ENCODE measurements at regions not wholly inside any gene's neighbourhood (a gene's known extent, or its start where the extent isn't known, plus 50 kb on each side); places are given as distances from the start of the nearest gene placed in this dataset.
A peak's percentile ranks its signal among the peaks of the same experiment; 100 is the strongest.

GRCh38 chr9:99441829-99442228 is 219.7 kb downstream of the SEC61B start:
- no peak for DNase-seq (ENCODE audit: low read depth)
- H3K4me3 ChIP-seq (ENCODE audit: low read depth, low read length) = no peak overlapping the region
- TF ChIP-seq CTCF (IDR thresholded peaks at IDR 0.05; ENCODE audit: insufficient read depth, low read length) = no peak

- H3K4me3 ChIP-seq (ENCODE audit: low read depth, low read length) = no peak overlapping the region
- peak; percentile 96 for DNase-seq (ENCODE audit: low read depth)
- no peak for TF ChIP-seq CTCF (IDR thresholded peaks at IDR 0.05; ENCODE audit: insufficient read depth, low read length)
Measured at GRCh38 chr9:99445371-99445891, 223.3 kb downstream of the SEC61B start.

- no peak overlapping the region for H3K4me3 ChIP-seq (ENCODE audit: low read depth, low read length)
- no peak for TF ChIP-seq CTCF (IDR thresholded peaks at IDR 0.05; ENCODE audit: insufficient read depth, low read length)
- no peak for DNase-seq (ENCODE audit: low read depth)
Measured at GRCh38 chr9:99445920-99446319, 223.8 kb downstream of the SEC61B start.

GRCh38 chr9:99447951-99448350 is 225.9 kb downstream of the SEC61B start:
- H3K4me3 ChIP-seq (ENCODE audit: low read depth, low read length) = no peak overlapping the region
- no peak for TF ChIP-seq CTCF (IDR thresholded peaks at IDR 0.05; ENCODE audit: insufficient read depth, low read length)

GRCh38 chr9:99449726-99450125 is 227.6 kb downstream of the SEC61B start:
- no peak for DNase-seq (ENCODE audit: low read depth)
- no peak overlapping the region for H3K4me3 ChIP-seq (ENCODE audit: low read depth, low read length)
- TF ChIP-seq CTCF (IDR thresholded peaks at IDR 0.05; ENCODE audit: insufficient read depth, low read length) = no peak

More at GRCh38 chr9:99447951-99448350, 225.9 kb downstream of the SEC61B start:
- DNase-seq (ENCODE audit: low read depth) = no peak

GRCh38 chr9:99451112-99451606 is 229.1 kb downstream of the SEC61B start:
- TF ChIP-seq CTCF (IDR thresholded peaks at IDR 0.05; ENCODE audit: insufficient read depth, low read length) = no peak
- no peak overlapping the region for H3K4me3 ChIP-seq (ENCODE audit: low read depth, low read length)
- no peak for DNase-seq (ENCODE audit: low read depth)

- TF ChIP-seq CTCF (IDR thresholded peaks at IDR 0.05; ENCODE audit: insufficient read depth, low read length) = no peak
- DNase-seq (ENCODE audit: low read depth) = no peak
Measured at GRCh38 chr9:99457406-99457805, 235.3 kb downstream of the SEC61B start.

More at GRCh38 chr9:99457406-99457805, 235.3 kb downstream of the SEC61B start:
- H3K4me3 ChIP-seq (ENCODE audit: low read depth, low read length) = no peak overlapping the region
